PC-9 (cell line): ENCODE measurements at regions not wholly inside any gene's neighbourhood (a gene's known extent, or its start where the extent isn't known, plus 50 kb on each side); places are given as distances from the start of the nearest gene placed in this dataset.

ENCODE experiments used
- BruUV-seq: library from RNA; stranded (reverse); fragments of 400-500 nt; replicated peaks from 2 replicates; lab custom pipeline; 2021; lab: Mats Ljungman, UMichigan
- CTCF ChIA-PET: fragments of 300-600 bp; sonication (Branson Sonifier 250); formaldehyde crosslinking; loops from one replicate; lab custom pipeline; 2022; ENCODE audit warnings: antibody characterized with exemption; lab: Charles Lee
- POLR2A ChIA-PET: fragments of 300-600 bp; sonication (Branson Sonifier 250); formaldehyde crosslinking; loops from one replicate; lab custom pipeline; 2022; ENCODE audit warnings: antibody characterized with exemption; ENCODE audit not compliant: unreplicated experiment; lab: Charles Lee
- DNase-seq, 2 experiments: peaks; one replicate each; pipeline versions ENCODE4 v3.0.0 to v3.0.0-alpha.2; 2015 to 2022; ENCODE audit warnings: mixed read lengths in 1 of 2
- H2AFZ ChIP-seq: fragments of 200-600 bp; sonication (generic); 2 replicates; pipeline ENCODE4 v1.8.1; 2017; ENCODE audit warnings: antibody characterized with exemption
- H3F3A ChIP-seq: fragments of 200-600 bp; sonication (generic); 2 replicates; pipeline ENCODE4 v1.8.1; 2017; ENCODE audit warnings: antibody characterized with exemption, mild to moderate bottlenecking, low read depth; ENCODE audit not compliant: insufficient read depth
- H3K27ac ChIP-seq: fragments of 200-600 bp; sonication (generic); 2 replicates; pipeline ENCODE4 v1.6.1; 2016; ENCODE audit warnings: mixed run types
- H3K27me3 ChIP-seq: fragments of 200-600 bp; sonication (generic); 2 replicates; pipeline ENCODE4 v1.6.1; 2016; ENCODE audit warnings: low read depth, mixed run types; ENCODE audit not compliant: insufficient read depth
- H3K36me3 ChIP-seq: fragments of 200-600 bp; sonication (generic); 2 replicates; pipeline ENCODE4 v1.6.1; 2016; ENCODE audit warnings: low read depth, mixed run types
- H3K4me1 ChIP-seq: fragments of 200-600 bp; sonication (generic); replicated peaks from 2 replicates; pipeline ENCODE4 v1.6.1; 2016; ENCODE audit warnings: mixed run types; ENCODE audit not compliant: insufficient read depth
- H3K4me2 ChIP-seq: fragments of 200-600 bp; sonication (generic); 2 replicates; pipeline ENCODE4 v1.6.1; 2017; ENCODE audit warnings: mixed run types
- H3K4me3 ChIP-seq: fragments of 200-600 bp; sonication (generic); 2 replicates; pipeline ENCODE4 v1.6.1; 2016; ENCODE audit warnings: mixed run types
- H3K79me2 ChIP-seq: fragments of 200-600 bp; sonication (generic); 2 replicates; pipeline ENCODE4 v1.6.1; 2017; ENCODE audit warnings: low read depth, mixed run types
- H3K9me2 ChIP-seq: fragments of 200-600 bp; sonication (generic); 2 replicates; pipeline ENCODE4 v1.8.1; 2017; ENCODE audit warnings: mild to moderate bottlenecking; ENCODE audit not compliant: insufficient read depth
- H3K9me3 ChIP-seq: fragments of 200-600 bp; sonication (generic); 2 replicates; pipeline ENCODE4 v1.8.1; 2016; ENCODE audit warnings: low read depth; ENCODE audit not compliant: insufficient read depth
- H4K20me1 ChIP-seq: fragments of 200-600 bp; sonication (generic); 2 replicates; pipeline ENCODE4 v1.8.1; 2017; ENCODE audit not compliant: insufficient read depth
- CTCF ChIP-seq: fragments of 200-600 bp; sonication (generic); conservative IDR thresholded peaks from 2 replicates; pipeline ENCODE4 v1.6.1; 2017; ENCODE audit warnings: mixed run types, antibody characterized with exemption, mild to moderate bottlenecking, moderate library complexity
- EZH2 ChIP-seq: fragments of 200-600 bp; sonication (generic); IDR thresholded peaks from 2 replicates; pipeline ENCODE4 v1.8.0; 2017; ENCODE audit warnings: antibody characterized with exemption, low read depth
- intact Hi-C: fragments of 100-400 bp; cut with micrococcal nuclease; formaldehyde crosslinking; loops from one replicate; pipeline ENCODE4 v1.10.0; 2022; ENCODE audit not compliant: unreplicated experiment

GRCh38 chr6:21808551-21809242 lies 215.1 kb downstream of the SOX4 start:
- H3K27ac ChIP-seq: no peak overlapping the region
- H3K9me2 ChIP-seq: no peaks in the 10 kb centered on the region
- H3K4me1 ChIP-seq: peaks cover 5% of the 10 kb centered on the region; the same call in 1 of the 2 replicates
- CTCF ChIA-PET: interaction anchor here (0.6 kb wide), 1 partner anchor 1087 kb away, joined by 5 read pairs; no protein-coding TSS in a partner anchor
- POLR2A ChIA-PET: interaction anchor here (0.7 kb wide), 1 partner anchor 235 kb away, joined by 14 read pairs; no protein-coding TSS in a partner anchor
- H3K79me2 ChIP-seq: no peaks in the 10 kb centered on the region
- H3K4me3 ChIP-seq: no peak overlapping the region
- intact Hi-C loops: loop anchor here (10.0 kb wide), 1 partner anchor 144 kb away; no protein-coding TSS in a partner anchor
- TF ChIP-seq CTCF (no peak), EZH2 (no peak)
- no peaks in the 10 kb centered on the region; the same call in 1 of the 2 replicates for H3F3A ChIP-seq
- H2AFZ ChIP-seq: no peak overlapping the region
- no peak overlapping the region for H3K4me2 ChIP-seq
- H3K36me3 ChIP-seq: no peaks in the 10 kb centered on the region
- H4K20me1 ChIP-seq: no peaks in the 10 kb centered on the region
- H3K9me3 ChIP-seq: no peaks in the 10 kb centered on the region
- no peak for DNase-seq
- no TSS peak for BruUV-seq
- H3K27me3 ChIP-seq: no peaks in the 10 kb centered on the region

DNA sequence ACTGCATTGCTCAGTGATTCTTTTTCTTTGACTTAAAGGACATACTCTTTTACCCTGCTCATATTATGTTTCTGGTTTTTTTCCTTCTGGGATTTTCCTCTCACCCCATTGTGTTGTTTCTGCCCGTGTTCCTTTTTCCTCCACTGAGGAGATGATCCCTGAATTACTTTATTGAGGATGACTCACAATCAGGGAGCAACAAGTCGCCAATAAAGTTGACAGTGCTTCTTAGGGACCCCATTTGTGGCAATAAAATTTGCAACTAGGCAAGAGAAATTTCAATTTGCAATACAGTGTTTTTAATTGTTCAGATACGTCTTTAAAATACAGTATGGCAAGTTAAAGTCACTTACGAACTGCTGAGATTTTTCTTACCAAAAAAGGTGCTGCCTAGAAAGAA lies 217.9 kb downstream of the SOX4 start:
- Histone ChIP-seq H3K4me2 (no peak overlapping the region), H4K20me1 (no peaks in the 10 kb centered on the region), H3K9me2 (no peaks in the 10 kb centered on the region), H3K27ac (no peak overlapping the region), H3K4me1 (peaks cover 5% of the 10 kb centered on the region; the same call in 1 of the 2 replicates), H3K36me3 (no peaks in the 10 kb centered on the region), H2AFZ (no peak overlapping the region), H3K27me3 (no peaks in the 10 kb centered on the region), H3F3A (no peaks in the 10 kb centered on the region; the same call in 1 of the 2 replicates), H3K9me3 (no peaks in the 10 kb centered on the region), H3K4me3 (no peak overlapping the region), H3K79me2 (no peaks in the 10 kb centered on the region)
- DNase-seq: no peak
- ChIA-PET CTCF (no interaction called here), POLR2A (no interaction called here)
- BruUV-seq: no TSS peak
- TF ChIP-seq CTCF: no peak
- TF ChIP-seq EZH2: no peak
- intact Hi-C loops: no loop called here

GRCh38 chr6:21816231-21816630 lies 222.7 kb downstream of the SOX4 start:
- Histone ChIP-seq H2AFZ (no peak overlapping the region), H3K4me1 (no peaks in the 10 kb centered on the region), H3K79me2 (no peaks in the 10 kb centered on the region), H3F3A (no peaks in the 10 kb centered on the region), H3K4me3 (no peak overlapping the region), H3K27ac (no peak overlapping the region), H3K36me3 (no peaks in the 10 kb centered on the region), H3K9me3 (no peaks in the 10 kb centered on the region), H3K4me2 (no peak overlapping the region), H3K27me3 (no peaks in the 10 kb centered on the region), H3K9me2 (no peaks in the 10 kb centered on the region), H4K20me1 (no peaks in the 10 kb centered on the region)
- intact Hi-C loops: no loop called here
- POLR2A ChIA-PET: no interaction called here
- no TSS peak for BruUV-seq
- CTCF ChIA-PET: no interaction called here
- TF ChIP-seq EZH2 (no peak), CTCF (no peak)
- no peak for DNase-seq
